NCI-H345 treated with DMSO at 0.1 percent for 48 hours (cell line): ENCODE measurements at regions not wholly inside any gene's neighbourhood (a gene's known extent, or its start where the extent isn't known, plus 50 kb on each side); places are given as distances from the start of the nearest gene placed in this dataset.
"Not testable (repeated sequence)": the region's sequence is repeated elsewhere in the genome, so short reads cannot be mapped to it uniquely, and the experiment has no call there.

Experiments
- DNase-seq: peaks from one replicate; lab custom pipeline; 2025; ENCODE audit not compliant: unreplicated experiment; lab: John Stamatoyannopoulos, UW

DNA sequence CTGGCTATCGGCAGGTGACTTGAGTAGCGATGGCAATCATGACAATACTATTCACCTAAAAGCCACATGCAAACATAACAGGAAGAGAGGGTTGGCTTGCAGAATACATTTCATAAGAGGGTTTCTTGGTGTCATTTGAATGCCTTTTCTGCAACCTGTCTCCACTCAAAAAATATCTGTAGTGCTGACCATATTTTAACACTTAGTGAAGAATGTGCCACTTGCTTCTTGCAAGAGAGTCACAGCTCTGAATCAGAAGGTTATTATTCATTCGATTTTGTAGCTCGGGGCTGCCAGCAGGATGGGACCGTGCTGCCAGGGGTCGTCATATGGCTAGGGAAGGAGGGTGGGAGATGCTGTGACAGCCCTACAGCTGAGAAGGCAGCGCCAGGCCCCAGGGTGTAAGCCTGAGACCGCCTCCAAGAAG lies 152.0 kb upstream of the PITRM1 start:
- no peak for DNase-seq

DNA sequence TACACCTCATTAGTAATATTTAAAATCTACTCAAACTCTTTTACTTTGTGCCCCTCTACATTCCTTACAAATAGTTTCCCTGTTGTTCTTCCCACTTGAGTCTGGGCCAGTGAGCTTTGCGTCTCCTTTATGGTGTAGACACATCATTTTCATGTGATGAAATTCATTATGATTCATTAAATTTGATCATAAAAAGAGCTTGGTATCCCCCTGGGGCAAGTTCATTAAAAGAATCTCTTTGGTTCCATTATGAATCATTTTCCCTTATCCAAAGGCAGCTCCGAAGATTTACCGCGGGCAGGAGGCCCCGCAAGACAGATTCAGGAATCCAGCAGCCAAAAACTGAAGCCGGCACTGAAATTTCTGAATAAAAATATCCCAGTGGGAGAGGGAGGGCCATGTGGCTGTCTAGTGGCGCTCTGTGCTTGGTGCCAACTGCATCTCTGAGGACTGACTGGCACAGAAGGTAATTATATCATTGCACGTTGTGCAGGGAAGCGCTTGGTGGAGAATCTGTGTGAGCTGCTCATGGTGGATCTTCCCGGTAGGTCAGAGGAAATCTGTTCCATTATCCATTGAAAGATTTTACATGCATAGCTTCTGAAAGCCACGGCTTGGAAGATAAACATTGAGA lies 151.4 kb upstream of the PITRM1 start:
- DNase-seq, result no peak

DNA sequence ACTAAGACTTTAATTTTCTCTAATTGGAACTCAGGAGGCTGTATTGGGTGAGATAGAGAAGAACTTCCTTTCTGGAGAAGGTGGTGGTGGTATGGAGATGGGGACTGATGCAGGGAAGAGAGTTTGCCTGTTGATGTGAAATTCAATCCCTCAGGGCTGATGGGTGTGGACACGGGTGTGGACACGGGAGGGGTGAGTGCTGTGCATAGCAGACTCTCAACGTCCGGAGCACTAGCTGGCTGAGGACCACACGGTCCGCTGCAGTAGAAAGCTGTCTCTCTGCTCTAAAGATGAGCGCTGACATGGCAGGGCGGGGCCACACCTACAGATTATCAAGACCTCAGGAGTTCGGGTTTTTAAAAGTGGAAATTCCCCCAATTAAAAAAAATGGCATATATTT lies 148.5 kb upstream of the PITRM1 start:
- DNase-seq, result no peak

DNA sequence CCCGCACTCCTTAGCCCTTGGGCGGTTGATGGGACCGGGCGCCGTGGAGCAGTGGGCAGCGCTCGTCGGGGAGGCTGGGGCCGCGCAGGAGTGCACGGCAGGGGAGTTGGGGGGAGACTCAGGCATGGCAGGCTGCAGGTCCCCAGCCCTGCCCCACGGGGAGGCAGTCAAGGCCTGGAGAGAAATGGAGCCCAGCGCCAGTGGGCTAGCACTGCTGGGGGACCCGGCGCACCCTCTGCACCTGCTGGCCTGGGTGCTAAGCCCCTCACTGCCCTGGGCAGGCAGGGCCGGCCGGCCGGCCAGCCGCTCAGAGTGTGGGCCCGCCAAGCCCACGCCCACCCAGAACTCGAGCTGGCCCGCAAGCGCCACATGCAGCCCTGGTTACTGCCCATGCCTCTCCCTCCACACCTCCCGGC lies 147.2 kb upstream of the PITRM1 start:
- DNase-seq, result no peak

DNA sequence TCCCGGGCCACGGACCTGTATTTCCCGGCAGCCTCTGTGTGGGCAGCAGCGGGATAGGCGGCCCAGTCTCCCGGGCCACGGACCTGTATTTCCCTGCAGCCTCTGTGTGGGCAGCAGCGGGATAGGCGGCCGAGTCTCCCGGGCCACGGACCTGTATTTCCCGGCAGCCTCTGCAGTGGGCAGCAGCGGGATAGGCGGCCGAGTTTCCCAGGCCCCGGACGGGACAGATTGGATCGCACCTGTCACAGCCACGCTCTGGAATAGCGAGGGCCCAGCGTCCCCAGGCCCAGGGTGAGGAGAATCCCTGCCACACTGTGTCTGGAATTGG lies 145.9 kb upstream of the PITRM1 start:
- not testable (repeated sequence) for DNase-seq

DNA sequence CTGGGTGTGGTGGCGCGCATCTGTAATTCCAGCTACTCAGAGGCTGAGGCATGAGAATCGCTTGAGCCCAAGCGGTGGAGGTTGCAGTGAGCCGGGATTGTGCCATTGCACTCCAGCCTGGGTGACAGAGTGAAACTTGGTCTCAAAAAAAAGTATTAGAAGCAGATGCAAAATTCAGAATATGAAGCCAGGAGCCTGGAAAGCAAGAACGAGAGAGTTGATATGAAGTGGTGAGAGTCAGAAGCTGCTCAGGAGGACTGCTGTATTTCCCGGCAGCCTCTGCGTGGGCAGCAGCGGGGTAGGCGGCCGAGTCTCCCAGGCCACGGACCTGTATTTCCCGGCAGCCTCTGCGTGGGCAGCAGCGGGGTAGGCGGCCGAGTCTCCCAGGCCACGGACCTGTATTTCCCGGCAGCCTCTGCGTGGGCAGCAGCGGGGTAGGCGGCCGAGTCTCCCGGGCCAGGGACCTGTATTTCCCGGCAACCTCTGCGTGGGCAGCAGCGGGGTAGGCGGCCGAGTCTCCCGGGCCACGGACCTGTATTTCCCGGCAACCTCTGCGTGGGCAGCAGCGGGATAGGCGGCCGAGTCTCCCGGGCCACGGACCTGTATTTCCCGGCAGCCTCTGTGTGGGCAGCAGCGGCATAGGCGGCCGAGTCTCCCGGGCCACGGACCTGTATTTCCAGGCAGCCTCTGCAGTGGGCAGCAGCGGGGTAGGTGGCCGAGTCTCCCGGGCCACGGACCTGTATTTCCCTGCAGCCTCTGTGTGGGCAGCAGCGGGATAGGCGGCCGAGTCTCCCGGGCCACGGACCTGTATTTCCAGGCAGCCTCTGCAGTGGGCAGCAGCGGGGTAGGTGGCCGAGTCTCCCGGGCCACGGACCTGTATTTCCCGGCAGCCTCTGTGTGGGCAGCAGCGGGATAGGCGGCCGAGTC lies 145.2 kb upstream of the PITRM1 start:
- not testable (repeated sequence) for DNase-seq

DNA sequence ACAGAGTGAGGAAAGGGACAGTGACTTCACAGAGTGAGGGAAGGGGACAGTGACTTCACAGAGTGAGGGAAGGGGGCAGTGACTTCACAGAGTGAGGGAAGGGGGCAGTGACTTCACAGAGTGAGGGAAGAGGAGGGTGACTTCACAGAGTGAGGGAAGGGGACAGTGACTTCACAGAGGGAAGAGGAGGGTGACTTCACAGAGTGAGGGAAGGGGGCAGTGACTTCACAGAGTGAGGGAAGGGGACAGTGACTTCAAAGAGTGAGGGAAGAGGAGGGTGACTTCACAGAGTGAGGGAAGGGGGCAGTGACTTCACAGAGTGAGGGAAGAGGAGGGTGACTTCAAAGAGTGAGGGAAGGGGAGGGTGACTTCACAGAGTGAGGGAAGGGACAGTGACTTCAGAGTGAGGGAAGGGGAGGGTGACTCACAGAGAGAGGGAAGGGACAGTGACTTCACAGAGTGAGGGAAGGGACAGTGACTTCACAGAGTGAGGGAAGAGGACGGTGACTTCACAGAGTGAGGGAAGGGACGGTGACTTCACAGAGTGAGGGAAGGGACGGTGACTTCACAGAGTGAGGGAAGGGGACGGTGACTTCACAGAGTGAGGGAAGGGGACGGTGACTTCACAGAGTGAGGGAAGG lies 142.0 kb upstream of the PITRM1 start:
- not testable (repeated sequence) for DNase-seq

DNA sequence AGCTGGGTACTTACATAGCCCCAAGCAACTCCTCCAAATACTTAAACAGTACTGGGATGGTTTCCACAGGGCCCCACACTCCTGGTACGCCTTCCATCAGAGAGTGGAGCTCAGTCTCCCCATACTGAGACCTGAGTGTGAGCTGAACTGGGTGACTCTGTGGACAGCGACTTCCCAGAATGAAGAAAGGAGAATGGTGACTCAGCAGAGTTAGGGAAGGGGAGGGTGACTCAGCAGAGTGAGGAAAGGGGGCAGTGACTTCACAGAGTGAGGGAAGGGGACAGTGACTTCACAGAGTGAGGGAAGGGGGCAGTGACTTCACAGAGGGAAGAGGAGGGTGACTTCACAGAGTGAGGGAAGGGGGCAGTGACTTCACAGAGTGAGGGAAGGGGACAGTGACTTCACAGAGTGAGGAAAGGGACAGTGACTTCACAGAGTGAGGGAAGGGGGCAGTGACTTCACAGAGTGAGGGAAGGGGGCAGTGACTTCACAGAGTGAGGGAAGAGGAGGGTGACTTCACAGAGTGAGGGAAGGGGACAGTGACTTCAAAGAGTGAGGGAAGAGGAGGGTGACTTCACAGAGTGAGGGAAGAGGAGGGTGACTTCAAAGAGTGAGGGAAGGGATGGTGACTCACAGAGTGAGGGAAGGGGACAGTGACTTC lies 141.3 kb upstream of the PITRM1 start:
- DNase-seq, result not testable (repeated sequence)

DNA sequence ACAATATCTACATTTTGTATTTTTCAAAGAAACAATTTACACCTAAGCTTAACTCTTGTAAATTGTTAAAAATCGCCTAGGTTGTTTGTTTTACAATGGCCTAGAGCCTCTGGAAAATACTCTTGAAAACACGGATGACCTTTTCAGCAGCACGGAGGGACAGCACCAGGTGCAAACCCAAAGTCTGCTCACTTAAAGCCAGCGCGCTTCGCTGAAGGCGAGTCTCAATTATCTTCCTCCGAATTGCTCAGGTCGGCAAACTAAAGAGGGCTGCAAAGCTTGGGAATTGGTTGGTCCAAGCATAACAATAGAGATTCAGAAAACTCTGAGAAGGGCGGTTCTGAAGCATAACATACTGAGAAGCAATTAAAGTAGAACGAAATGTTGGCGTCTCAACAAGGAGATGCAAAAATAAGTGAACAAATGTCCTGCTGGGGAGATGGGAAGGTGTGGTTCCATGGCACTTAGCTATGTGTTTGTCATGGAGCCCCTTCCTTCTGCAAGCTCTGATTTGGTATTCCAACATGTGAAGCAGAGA lies 139.9 kb upstream of the PITRM1 start:
- no peak for DNase-seq

DNA sequence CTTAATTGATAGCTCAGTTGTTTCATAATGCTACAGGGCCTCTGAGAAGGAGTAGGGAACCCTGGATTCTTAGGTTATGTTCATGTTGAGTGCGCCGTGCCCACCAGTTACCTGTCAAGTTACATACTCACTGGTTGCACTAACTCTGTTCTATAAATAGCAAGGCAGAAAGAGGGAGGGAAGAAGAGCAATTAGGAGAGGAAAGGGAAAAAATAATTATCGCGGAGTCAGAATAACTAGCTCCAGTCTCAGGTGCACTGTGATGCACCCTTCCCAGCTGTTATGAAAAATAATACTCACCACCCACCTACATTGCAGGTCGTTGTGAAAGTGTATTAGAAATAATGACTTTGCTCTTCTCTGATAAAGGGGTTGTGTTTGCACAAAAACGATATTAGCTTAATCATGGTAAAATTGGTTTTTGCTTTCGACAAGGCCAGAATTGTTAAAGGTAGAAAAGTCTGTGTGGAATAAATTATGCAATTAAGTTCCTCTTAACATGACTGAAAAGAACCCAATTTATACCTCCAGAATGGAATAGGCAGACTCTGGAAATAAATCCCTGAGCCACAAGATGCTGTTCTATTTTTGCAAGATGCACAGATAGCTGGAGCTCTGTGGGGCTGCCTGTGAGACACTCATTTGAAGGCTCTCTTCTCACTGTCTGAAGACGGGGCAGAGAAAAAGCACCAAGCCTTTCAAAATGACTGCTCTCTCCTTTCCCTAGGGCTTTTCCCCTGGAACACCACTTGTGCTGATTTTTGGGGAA lies 137.6 kb upstream of the PITRM1 start:
- DNase-seq, result no peak

DNA sequence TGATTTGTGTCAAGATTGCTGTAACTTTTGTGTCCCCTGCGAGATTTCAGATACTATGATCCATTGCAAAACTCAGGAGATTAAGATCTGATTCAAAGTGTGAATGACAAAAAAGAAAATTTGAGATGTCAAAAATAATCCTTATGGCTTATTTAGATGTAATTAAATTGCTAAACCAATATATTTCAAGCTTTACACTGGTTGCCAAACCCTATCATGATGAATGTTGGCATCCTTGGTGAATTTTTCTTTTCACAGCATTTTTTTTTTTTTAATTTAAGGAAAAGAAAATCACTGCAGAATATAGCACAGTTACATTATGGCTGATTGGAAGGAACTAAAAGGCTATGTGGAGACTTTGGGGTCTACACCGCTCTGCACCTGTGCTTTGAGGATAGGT lies 133.5 kb upstream of the PITRM1 start:
- no peak for DNase-seq

DNA sequence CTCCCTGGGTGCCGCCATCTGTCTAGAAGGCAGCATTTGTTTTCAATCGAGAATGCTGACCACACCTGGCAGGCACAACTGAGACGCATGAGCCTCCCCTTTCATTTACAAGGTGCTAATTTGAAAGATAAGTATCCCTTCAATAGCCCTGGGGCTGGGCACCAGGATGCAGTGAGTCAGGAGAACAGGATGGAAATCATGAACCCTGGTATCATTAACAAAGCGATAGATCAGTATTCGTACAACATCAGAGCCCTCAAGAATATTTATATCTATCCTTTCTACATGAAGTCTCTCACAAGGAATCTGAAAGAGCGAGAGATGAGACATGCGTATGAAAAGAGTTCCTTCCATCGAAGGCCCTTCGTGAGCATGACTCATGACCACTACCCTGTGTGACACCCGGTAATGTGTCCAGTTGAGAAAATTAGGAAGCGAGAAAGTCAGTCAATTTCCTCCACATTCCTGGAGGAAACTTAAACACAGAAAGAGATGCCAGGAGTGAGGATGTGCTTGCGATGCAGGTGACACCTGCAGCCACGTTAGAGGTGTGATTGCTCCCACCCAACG lies 123.1 kb upstream of the PITRM1 start:
- DNase-seq, result no peak

DNA sequence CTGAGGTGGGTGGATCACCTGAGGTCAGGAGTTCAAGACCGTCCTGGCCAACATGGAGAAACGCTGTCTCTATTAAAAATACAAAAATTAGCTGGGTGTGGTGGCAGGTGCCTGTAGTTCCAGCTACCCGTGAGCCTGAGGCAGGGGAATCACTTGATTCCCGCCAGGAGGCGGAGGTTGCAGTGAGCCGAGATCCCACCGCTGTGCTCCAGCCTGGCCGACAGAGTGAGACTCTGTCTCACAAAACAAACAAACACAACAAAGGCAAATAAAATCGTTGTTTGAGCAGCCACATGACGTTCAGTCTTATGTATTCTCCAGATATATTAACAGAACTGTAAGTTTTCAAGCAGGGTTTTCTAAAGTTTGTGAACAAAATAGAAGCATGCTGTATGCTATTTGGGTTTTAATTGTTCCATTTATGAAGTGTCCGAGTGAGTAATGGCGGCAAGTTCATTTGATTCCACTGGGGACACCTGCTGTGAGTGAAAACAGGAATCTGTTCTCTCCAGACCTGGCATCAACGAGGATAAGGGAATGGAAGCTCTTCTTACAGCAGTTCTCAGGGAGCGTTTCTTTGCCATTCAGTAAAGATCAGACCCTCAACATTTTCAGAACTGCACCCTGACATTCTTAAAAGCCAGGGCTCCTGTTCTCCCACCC lies 122.5 kb upstream of the PITRM1 start:
- peak; percentile 43 for DNase-seq

DNA sequence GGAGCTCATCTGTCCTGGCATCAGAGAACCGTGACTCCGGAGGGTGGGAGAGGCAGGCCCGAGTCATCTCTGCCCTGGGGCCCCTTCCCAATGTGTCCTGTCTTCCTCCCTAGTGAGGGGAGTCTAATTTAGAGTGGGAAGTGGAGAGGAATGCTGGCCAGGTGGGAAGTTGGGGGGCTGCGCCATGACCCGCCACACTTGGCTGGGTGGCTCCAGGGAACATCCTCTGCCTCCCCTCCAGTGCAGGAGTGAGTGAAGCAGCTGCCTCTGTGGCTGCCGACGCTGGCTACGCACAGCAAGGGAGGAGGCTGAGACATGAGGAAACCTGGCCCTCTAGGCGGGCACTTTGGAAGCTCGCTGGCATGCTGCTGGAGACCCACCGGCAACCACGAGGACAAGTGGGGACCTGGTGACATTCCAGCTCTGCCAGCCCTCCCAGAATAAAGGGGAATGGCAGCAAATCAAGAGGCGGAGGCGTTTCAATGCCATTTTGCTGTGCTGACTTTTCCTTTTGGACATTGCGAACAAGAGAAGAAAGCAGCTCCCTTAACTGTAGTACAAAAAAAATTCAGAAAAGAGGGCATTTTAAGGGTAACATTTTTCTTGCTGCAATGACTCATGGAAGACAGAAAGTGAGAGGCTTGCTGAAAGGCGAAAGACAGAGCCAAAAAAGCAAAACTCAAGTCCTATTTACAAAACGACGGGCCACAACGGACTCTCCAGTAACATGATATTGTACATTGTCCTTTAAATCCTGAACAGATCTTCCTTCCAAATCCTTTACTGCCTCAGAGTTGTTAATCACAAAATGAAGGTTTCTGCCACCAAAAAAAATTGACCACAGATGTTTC lies 121.2 kb upstream of the PITRM1 start:
- DNase-seq, result peak; percentile 10

DNA sequence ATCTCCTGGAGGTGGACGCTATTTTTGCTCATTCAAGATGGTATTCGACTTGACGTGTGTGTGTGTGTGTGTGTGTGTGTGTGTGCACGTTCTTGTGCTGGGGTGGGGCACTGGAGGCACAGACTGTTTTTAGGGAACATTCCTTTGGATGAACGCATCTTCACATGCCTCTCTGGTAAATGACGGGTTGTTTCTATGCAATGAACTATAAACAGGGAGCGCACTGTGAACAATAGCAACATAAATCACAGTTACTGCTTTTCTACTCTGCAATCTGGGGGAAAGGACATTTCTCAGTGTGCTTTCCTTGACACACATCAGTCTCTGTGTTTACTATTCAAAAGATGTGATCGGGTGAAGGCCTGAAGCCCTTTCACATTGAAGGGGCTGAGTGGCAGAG lies 120.1 kb upstream of the PITRM1 start:
- no peak for DNase-seq

DNA sequence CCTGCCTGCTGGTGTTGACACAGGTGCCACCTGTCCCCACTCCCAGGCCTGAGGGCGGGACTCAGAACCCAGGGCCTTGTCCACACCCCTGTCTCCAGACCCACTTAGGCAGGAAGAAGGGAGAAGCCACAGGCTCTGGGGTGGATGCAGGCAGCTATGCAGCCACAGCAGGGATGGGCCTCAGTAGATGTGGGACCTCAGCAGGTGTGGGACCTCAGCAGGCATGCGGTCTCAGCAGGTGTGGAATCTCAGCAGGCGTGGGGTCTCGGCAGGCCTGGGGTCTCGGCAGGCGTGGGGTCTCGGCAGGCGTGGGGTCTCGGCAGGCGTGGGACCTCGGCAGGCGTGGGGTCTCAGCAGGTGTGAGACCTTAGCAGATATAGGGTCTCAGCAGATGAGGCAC lies 118.0 kb upstream of the PITRM1 start:
- no peak for DNase-seq

DNA sequence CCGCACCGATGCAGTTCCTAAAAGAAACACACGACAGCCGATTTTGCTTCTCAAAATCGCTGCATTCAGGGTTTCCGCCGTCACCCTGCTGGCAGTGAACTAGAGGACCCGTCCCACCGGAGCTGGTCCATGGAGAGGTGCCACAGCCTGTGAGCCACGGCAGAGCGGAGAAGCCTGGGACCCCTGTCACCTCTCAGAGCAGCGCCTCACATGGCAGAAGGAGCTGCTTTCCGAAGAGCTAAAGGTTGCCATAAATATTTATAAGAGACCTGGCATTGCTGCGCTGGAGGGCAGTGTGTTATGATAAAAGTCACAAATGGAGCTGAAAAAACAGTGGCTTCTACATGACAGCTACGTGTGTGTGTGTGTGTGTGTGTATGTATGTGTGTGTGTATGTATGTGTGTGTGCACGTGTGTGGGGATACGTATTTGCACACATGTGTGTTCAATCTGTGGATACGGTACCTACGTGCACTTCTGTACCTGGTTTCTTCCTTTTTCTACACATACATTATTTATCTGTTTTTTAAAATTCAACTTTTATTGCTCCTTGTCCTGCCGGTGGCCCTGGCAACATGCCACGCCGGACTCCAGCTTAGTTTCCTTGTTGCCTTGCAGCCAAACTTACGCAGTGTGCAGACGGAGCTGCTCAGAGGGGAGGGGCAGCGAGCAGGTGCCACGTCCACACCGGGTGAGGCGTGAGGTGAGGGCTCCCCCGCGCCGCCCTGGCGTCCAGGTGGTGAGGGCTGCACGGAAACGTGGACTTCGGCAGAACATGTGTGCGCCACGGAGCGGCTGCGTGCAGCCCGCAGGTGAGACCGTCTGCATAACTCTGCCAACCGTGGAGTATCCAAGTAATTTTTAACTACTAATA lies 115.2 kb upstream of the PITRM1 start:
- DNase-seq, result peak; percentile 57

DNA sequence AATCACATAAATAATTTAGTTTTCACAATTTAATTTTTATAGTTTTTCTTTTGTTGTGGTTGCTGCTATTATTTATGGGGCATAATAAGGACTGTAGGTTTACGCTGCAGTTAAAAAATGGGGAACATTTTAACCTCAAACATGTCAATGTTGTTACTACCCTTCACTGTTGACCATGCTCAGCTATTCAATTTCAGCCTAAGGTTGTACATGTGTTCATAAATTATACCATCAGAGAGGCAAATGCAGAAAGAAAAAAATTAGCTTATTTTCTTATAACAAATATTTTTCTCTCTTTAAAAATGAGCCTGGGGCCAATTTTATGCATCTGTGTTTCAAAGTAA lies 110.1 kb upstream of the PITRM1 start:
- no peak for DNase-seq
